ENCODE measurements at regions not wholly inside any gene's neighbourhood (a gene's known extent, or its start where the extent isn't known, plus 50 kb on each side); places are given as distances from the start of the nearest gene placed in this dataset.

GRCh38 chr7:36013246-36014014, 139.6 kb upstream of the EEPD1 start:
- WGBS (ENCODE audit: extremely low coverage, insufficient read length, low lambda C conversion rate) = no CpG with 5 or more reads among the region's 7 CpGs
- Histone ChIP-seq H3K14ac (ENCODE audit: insufficient read depth, low read length) (no peak overlapping the region), H3K27ac (ENCODE audit: insufficient read length, low read depth, low read length) (no peak overlapping the region), H3K4ac (ENCODE audit: low read depth, low read length) (no peak overlapping the region), H3K27me3 (ENCODE audit: insufficient read depth, low read length) (no peaks in the 10 kb centered on the region), H2AFZ (ENCODE audit: low read length) (no peak overlapping the region), H2AK5ac (ENCODE audit: insufficient read length, low read length) (no peak overlapping the region), H3K18ac (ENCODE audit: insufficient read length, low read depth, low read length) (no peak overlapping the region), H2BK15ac (ENCODE audit: low read depth, low read length) (no peak overlapping the region), H2BK5ac (ENCODE audit: insufficient read length, low read length) (no peak overlapping the region), H3K23ac (ENCODE audit: insufficient read length, low read depth, low read length) (no peak overlapping the region), H4K5ac (ENCODE audit: insufficient read length, low read depth, low read length) (no peak overlapping the region), H3K9ac (ENCODE audit: extremely low read depth, insufficient read length, low read length) (no peak overlapping the region), H4K8ac (replicated peaks; ENCODE audit: insufficient read length, low read depth, low read length) (no peak overlapping the region), H3K79me2 (ENCODE audit: insufficient read depth, low read length) (no peaks in the 10 kb centered on the region), H2BK120ac (ENCODE audit: low read depth, low read length, poor library complexity, severe bottlenecking) (no peak overlapping the region), H3K79me1 (ENCODE audit: insufficient read depth, low read depth, low read length, poor library complexity, severe bottlenecking) (no peaks in the 10 kb centered on the region), H3K56ac (ENCODE audit: insufficient read length, low read depth, low read length) (no peak overlapping the region), H4K20me1 (ENCODE audit: control insufficient read depth, insufficient read depth, insufficient read length) (no peaks in the 10 kb centered on the region), H2BK12ac (ENCODE audit: insufficient read length, low read depth, low read length) (no peak overlapping the region), H4K91ac (ENCODE audit: insufficient read length, low read depth, low read length) (no peak overlapping the region), H3K4me2 (ENCODE audit: insufficient read depth, insufficient read length, low read length) (no peak overlapping the region), H3K23me2 (ENCODE audit: insufficient read length, low read depth, low read length, poor library complexity, severe bottlenecking) (no peaks in the 10 kb centered on the region), H3K9me3 (ENCODE audit: control insufficient read depth, low read depth, low read length) (no peaks in the 10 kb centered on the region), H2BK20ac (ENCODE audit: low read depth, low read length, poor library complexity, severe bottlenecking) (no peak overlapping the region), H3T11ph (ENCODE audit: low read length) (no peak overlapping the region), H3K4me1 (ENCODE audit: insufficient read depth, low read length) (no peaks in the 10 kb centered on the region)
- no peak for DNase-seq
- no peak overlapping the region for H3K4me3 Mint-ChIP-seq
- TF ChIP-seq, protein P1, sequence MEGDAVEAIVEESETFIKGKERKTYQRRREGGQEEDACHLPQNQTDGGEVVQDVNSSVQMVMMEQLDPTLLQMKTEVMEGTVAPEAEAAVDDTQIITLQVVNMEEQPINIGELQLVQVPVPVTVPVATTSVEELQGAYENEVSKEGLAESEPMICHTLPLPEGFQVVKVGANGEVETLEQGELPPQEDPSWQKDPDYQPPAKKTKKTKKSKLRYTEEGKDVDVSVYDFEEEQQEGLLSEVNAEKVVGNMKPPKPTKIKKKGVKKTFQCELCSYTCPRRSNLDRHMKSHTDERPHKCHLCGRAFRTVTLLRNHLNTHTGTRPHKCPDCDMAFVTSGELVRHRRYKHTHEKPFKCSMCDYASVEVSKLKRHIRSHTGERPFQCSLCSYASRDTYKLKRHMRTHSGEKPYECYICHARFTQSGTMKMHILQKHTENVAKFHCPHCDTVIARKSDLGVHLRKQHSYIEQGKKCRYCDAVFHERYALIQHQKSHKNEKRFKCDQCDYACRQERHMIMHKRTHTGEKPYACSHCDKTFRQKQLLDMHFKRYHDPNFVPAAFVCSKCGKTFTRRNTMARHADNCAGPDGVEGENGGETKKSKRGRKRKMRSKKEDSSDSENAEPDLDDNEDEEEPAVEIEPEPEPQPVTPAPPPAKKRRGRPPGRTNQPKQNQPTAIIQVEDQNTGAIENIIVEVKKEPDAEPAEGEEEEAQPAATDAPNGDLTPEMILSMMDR (conservative IDR thresholded peaks at IDR 0.05) = no peak
- H3K27me3 Mint-ChIP-seq (ENCODE audit: low read depth) = peaks cover 18% of the 10 kb centered on the region
- no peaks in the 10 kb centered on the region; a peak in 1 of 5 replicates for H3K9me3 Mint-ChIP-seq
- no peaks in the 10 kb centered on the region for H3K36me3 Mint-ChIP-seq (ENCODE audit: insufficient read depth in 1 of 3, low read depth in 3 of 3)
- H3K4me1 Mint-ChIP-seq = peaks cover 12 to 13% of the 10 kb centered on the region in 2 experiments
- H3K27ac Mint-ChIP-seq = no peak overlapping the region
